MM.1S (cell line): ENCODE measurements at regions not wholly inside any gene's neighbourhood (a gene's known extent, or its start where the extent isn't known, plus 50 kb on each side); places are given as distances from the start of the nearest gene placed in this dataset.

Experiments used
- EZH2 ChIP-seq: fragments of 300-600 bp; sonication (generic); optimal IDR thresholded peaks from 2 replicates; pipeline ENCODE3; 2017; ENCODE audit warnings: low read depth, mild to moderate bottlenecking, antibody characterized with exemption, low read length, mixed read lengths
- TF ChIP-seq, protein P1 (sequence below): fragments of 300-600 bp; sonication (generic); IDR thresholded peaks from 2 replicates; pipeline ENCODE4 v1.5.1; 2016; ENCODE audit warnings: antibody characterized with exemption, low read length, mixed read lengths

DNA sequence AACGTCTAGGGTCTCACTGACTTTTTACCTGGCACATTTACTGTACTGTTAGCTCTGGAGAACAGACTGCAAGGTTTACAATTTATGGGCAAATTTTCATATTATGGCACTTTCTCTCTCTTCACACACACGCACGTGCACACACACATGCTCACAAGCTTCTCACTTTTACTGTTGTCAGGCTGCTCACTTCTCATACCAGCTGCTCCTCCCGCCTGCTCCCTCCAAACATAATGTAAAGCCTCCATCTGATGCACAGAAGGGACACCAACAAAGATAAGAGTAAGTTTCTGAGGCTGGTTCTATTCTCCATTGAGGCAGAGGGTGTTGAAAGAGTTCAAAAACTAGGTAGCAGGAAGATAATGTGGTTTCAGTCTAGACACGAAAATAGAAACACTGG lies 128.9 kb upstream of the DCLK2 start:
- TF ChIP-seq, protein P1, sequence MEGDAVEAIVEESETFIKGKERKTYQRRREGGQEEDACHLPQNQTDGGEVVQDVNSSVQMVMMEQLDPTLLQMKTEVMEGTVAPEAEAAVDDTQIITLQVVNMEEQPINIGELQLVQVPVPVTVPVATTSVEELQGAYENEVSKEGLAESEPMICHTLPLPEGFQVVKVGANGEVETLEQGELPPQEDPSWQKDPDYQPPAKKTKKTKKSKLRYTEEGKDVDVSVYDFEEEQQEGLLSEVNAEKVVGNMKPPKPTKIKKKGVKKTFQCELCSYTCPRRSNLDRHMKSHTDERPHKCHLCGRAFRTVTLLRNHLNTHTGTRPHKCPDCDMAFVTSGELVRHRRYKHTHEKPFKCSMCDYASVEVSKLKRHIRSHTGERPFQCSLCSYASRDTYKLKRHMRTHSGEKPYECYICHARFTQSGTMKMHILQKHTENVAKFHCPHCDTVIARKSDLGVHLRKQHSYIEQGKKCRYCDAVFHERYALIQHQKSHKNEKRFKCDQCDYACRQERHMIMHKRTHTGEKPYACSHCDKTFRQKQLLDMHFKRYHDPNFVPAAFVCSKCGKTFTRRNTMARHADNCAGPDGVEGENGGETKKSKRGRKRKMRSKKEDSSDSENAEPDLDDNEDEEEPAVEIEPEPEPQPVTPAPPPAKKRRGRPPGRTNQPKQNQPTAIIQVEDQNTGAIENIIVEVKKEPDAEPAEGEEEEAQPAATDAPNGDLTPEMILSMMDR = no peak
- no peak for TF ChIP-seq EZH2
